ENCODE measurements at regions not wholly inside any gene's neighbourhood (a gene's known extent, or its start where the extent isn't known, plus 50 kb on each side); places are given as distances from the start of the nearest gene placed in this dataset.

DNA sequence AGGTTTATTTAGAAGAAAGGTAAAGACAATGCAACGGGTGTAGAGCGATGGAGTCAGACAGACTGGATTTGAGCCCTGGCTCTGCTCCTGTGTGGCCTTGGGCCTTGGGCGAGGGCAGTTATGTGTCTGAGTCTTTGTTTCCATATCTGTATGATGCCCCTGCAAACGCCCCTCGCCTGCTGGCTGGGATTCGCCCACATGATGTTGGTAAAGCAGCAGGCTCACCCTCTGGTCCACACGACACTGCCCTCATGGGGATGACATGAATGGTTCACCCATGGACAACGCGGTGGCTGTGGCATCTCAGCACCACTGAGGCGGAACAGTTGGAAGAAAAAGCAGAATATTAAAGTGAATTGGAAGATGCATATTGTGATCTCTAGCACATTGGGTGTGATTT is 60.3 kb downstream of the FOXL1 start:
- H3K4me3 ChIP-seq (ENCODE audit: low read depth, low read length): no peak overlapping the region
- DNase-seq (ENCODE audit: low read depth, low spot score): no peak
- ChIA-PET CTCF (no interaction called here), POLR2A (no interaction called here)
- TF ChIP-seq, protein P1, sequence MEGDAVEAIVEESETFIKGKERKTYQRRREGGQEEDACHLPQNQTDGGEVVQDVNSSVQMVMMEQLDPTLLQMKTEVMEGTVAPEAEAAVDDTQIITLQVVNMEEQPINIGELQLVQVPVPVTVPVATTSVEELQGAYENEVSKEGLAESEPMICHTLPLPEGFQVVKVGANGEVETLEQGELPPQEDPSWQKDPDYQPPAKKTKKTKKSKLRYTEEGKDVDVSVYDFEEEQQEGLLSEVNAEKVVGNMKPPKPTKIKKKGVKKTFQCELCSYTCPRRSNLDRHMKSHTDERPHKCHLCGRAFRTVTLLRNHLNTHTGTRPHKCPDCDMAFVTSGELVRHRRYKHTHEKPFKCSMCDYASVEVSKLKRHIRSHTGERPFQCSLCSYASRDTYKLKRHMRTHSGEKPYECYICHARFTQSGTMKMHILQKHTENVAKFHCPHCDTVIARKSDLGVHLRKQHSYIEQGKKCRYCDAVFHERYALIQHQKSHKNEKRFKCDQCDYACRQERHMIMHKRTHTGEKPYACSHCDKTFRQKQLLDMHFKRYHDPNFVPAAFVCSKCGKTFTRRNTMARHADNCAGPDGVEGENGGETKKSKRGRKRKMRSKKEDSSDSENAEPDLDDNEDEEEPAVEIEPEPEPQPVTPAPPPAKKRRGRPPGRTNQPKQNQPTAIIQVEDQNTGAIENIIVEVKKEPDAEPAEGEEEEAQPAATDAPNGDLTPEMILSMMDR (IDR thresholded peaks at IDR 0.05; ENCODE audit: insufficient read depth, low read length, missing control alignments): no peak

DNA sequence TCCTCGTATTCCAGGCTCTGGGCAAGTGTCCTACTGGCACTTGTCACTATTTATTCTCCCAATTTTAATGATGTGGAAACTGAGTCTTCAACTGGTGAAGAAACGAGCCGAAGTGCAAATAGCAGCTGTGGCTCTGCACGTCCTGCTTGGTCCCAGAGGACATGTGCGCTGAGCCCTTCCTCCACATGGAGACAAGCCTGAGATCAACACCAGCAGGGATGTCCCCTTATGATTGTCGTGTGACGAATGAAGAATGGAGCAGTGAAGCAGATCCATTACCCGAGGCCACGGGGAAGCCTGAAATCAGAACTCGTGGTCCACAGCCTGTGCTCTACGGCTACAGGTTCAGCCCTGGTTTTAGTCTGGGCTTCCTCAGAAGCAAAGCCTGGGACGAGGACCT is 61.0 kb downstream of the FOXL1 start:
- CTCF ChIA-PET: no interaction called here
- POLR2A ChIA-PET: no interaction called here
- DNase-seq (ENCODE audit: low read depth, low spot score): no peak
- TF ChIP-seq, protein P1 (IDR thresholded peaks at IDR 0.05; ENCODE audit: insufficient read depth, low read length, missing control alignments): no peak
- H3K4me3 ChIP-seq (ENCODE audit: low read depth, low read length): no peak overlapping the region

DNA sequence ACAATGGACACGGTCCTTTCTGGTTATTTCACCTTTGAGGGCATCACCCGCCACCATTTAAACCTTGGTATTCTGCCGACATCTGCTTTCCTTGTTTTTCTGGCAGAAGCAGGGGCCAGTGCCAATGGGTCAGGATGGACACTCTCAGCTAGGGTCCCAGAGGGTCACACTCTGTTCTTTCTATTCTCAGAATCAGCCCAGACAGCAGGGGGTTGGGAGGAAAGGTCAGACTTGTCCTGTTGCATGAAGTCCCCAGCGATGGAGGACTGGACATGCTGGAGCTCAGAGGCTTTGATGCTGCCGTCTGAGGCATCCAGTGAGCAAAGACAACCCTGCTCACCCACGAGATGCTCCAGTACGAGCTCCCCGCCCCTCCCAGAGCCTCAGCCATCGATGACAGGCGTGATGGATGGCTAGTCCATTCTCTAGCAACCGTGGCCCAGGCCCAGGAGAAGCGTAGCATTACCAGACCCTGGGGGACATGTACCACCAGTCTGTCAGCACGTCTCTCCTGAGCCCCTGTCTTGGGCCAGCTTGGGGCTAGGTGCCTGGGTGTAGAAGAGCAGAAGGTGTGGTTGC is 62.0 kb downstream of the FOXL1 start:
- ChIA-PET CTCF (interaction anchor here (1.8 kb wide), 1 partner anchor 10 kb away, joined by 4 read pairs; no protein-coding TSS in a partner anchor), POLR2A (no interaction called here)
- no peak for DNase-seq (ENCODE audit: low read depth, low spot score)
- H3K4me3 ChIP-seq (ENCODE audit: low read depth, low read length): no peak overlapping the region
- TF ChIP-seq, protein P1 (IDR thresholded peaks at IDR 0.05; ENCODE audit: insufficient read depth, low read length, missing control alignments): no peak

DNA sequence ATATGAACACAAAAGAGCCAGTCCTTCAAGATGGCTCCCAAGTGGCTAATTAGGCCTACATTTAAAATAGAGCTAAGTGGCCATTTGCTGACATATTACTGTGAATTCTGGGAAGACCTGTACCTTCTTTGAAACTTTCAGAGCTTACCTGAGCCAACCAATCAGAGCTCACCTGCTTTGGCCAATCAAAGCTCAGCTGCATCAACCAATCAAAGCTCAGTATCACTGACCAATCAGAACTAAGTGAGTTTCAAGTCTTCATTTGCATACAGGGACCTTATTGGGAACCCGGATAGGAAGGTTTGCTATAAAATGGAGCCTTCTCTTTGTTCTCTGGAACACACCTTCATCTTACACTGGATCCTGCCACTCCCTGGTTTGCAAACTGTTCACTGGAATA is 63.7 kb downstream of the FOXL1 start:
- POLR2A ChIA-PET: no interaction called here
- no peak overlapping the region for H3K4me3 ChIP-seq (ENCODE audit: low read depth, low read length)
- TF ChIP-seq, protein P1 (IDR thresholded peaks at IDR 0.05; ENCODE audit: insufficient read depth, low read length, missing control alignments): no peak
- CTCF ChIA-PET: no interaction called here
- no peak for DNase-seq (ENCODE audit: low read depth, low spot score)

DNA sequence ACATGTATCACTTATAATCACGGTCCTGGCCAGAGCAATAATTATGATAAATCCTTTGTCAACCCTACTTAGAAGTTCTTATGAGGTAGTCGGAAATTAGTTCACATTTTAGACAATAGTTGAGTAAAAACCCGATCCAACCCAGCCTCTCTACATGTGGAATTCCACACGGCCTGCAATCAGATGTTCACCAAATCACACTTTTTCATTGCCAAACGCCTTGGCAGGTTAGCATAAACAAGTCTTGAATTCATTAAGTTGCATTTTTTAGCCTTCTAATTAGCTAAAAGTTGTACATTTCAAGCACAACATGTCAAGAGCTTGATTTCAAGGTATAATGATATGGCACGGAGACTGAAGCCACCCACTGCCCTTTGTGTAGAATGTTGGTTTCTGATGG is 65.3 kb downstream of the FOXL1 start:
- ChIA-PET CTCF (interaction anchor here (0.9 kb wide), 1 partner anchor 17 kb away, joined by 3 read pairs; no protein-coding TSS in a partner anchor), POLR2A (no interaction called here)
- TF ChIP-seq, protein P1 (IDR thresholded peaks at IDR 0.05; ENCODE audit: insufficient read depth, low read length, missing control alignments): no peak
- no peak for DNase-seq (ENCODE audit: low read depth, low spot score)
- no peak overlapping the region for H3K4me3 ChIP-seq (ENCODE audit: low read depth, low read length)

DNA sequence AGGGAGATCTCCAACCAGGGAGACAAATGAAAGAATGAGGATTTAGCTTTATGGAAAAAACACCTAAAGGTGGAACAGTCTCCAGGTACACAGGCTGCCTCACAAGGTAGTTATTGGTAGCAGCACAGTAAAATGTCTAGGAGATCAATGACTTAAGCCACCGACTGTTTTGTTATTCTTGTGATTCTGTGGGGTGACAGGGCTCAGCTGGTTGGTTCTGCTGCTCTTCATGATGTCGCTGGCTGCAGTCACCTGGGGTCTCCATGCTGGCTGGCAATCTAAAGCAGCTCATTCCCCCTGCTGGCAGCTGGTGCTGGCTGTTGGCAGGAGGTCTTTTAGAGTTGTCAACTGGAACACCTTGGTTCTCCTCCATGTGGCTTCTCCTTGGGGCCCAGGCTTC is 69.2 kb downstream of the FOXL1 start:
- no peak overlapping the region for H3K4me3 ChIP-seq (ENCODE audit: low read depth, low read length)
- ChIA-PET POLR2A (no interaction called here), CTCF (interaction anchor here (0.9 to 1.3 kb wide), 3 partner anchors 9 to 19 kb away, joined by 3 read pairs; no protein-coding TSS in a partner anchor)
- DNase-seq (ENCODE audit: low read depth, low spot score): no peak
- TF ChIP-seq, protein P1 (IDR thresholded peaks at IDR 0.05; ENCODE audit: insufficient read depth, low read length, missing control alignments): no peak
